GM13976 (cell line): ENCODE measurements at regions not wholly inside any gene's neighbourhood (a gene's known extent, or its start where the extent isn't known, plus 50 kb on each side); places are given as distances from the start of the nearest gene placed in this dataset.

Source experiments
- DNase-seq: peaks from one replicate; pipeline ENCODE4 v3.0.0; 2012; ENCODE audit warnings: low spot score
- in situ Hi-C: fragments of 300-500 bp; cut with MboI; formaldehyde crosslinking; loops from one replicate; pipeline ENCODE4 v1.12.0; 2022; ENCODE audit warnings: low sequenced_read_pairs, mixed read lengths, inconsistent platforms; ENCODE audit not compliant: unreplicated experiment
- TF ChIP-seq, protein P1 (sequence below): IDR thresholded peaks from 2 replicates; pipeline ENCODE4 v1.5.1; 2012; ENCODE audit warnings: borderline replicate concordance, mild to moderate bottlenecking; ENCODE audit not compliant: insufficient read depth; ENCODE audit errors: extremely low read depth, missing control alignments, control extremely low read depth

DNA sequence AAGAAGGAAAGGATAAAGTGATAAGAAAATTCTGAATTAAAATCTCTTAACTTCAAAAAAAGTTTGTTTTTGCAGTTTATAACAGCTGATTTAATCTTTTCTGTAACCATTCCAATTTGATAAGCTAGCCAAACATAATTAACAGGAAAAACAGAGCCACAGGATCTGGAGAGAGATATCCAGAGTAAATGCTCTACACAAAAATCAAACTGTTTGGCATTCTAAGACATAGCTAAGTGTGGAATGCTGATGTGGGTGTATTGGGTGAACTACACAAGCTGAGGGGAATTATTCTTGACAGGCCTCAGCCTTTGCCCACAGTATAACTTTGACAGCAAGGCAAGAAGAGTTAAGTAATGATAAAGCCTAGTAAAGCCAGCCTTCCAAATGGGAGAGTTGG lies 184.8 kb downstream of the GABRG1 start:
- no peak for DNase-seq
- in situ Hi-C loops, result no loop called here
- TF ChIP-seq, protein P1, sequence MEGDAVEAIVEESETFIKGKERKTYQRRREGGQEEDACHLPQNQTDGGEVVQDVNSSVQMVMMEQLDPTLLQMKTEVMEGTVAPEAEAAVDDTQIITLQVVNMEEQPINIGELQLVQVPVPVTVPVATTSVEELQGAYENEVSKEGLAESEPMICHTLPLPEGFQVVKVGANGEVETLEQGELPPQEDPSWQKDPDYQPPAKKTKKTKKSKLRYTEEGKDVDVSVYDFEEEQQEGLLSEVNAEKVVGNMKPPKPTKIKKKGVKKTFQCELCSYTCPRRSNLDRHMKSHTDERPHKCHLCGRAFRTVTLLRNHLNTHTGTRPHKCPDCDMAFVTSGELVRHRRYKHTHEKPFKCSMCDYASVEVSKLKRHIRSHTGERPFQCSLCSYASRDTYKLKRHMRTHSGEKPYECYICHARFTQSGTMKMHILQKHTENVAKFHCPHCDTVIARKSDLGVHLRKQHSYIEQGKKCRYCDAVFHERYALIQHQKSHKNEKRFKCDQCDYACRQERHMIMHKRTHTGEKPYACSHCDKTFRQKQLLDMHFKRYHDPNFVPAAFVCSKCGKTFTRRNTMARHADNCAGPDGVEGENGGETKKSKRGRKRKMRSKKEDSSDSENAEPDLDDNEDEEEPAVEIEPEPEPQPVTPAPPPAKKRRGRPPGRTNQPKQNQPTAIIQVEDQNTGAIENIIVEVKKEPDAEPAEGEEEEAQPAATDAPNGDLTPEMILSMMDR, result no peak

DNA sequence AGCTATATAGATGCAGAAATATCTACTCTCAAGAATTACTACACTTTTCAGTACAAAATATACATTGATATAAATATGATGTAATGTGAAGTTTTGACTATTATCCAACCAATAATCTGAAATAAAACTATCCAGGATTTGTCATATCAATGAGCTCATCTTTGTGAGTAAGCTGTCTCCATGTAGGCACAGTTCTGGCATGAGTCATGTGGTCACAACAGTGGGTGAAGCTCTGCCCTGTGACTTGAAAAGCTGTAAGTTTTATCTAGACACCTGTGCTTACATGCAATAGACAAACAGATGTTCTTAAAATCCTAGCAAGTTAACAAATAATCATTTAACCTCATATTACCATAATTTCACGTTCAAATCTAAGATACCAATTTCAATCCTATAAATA lies 192.7 kb downstream of the GABRG1 start:
- in situ Hi-C loops, result no loop called here
- DNase-seq, result no peak
- TF ChIP-seq, protein P1, result no peak

DNA sequence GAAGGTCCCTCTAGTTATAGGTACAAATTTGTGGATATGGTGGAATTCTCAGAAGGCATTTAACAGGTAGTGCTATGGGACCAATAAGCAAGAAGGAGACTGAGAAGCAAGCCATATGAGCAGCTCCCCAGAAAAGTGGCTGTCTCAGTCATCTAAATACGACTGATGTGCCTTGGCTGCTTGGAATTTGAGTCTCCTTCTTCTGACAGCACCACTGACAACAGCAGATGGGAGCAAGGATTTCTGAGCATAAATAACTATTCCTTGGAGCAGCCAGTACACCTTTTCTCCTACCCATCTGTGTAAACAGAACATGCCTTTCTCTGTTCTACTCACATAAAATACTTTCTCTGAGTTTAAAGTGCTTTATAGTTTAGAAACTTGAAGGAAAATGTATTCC lies 196.2 kb downstream of the GABRG1 start:
- in situ Hi-C loops, result no loop called here
- no peak for DNase-seq
- TF ChIP-seq, protein P1, result no peak

DNA sequence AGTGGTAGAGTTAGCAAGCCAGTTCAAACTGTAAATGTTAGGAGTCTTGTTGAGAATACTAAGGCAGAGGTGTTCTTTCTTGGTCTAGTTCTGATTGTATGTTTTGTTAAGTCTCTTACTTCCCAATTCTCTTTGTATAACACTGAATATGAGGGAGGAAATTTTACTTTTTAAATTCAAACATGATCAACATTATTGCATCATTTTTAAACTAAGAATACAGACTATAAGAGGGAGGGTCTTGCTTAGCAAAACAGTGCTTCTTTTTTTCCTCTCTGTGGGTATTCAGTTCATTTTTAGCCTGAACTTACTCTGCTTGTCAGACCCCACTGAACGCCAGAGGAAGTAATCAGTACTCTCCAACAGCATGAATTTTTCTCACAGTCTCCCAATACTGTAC lies 198.0 kb downstream of the GABRG1 start:
- no peak for DNase-seq
- in situ Hi-C loops, result no loop called here
- TF ChIP-seq, protein P1, result no peak

DNA sequence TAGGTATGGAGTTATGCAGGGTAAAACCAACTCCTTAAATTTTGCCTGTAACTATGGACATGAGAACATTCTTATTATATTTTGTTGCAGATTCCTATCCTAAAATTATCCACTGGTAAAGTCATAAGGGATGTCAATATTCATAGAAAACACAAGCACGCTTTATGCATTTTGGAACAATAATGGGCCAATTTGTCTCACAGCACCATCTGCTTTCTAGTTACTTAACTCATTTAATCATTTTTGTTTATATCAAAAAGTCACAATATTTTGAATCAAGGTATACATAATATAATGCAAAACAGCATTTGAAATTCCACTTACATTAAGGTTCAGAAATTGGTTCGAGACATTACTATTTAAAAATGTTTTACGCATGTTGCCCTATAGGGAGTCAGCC lies 203.0 kb downstream of the GABRG1 start:
- DNase-seq, result no peak
- TF ChIP-seq, protein P1, result no peak
- in situ Hi-C loops, result no loop called here

DNA sequence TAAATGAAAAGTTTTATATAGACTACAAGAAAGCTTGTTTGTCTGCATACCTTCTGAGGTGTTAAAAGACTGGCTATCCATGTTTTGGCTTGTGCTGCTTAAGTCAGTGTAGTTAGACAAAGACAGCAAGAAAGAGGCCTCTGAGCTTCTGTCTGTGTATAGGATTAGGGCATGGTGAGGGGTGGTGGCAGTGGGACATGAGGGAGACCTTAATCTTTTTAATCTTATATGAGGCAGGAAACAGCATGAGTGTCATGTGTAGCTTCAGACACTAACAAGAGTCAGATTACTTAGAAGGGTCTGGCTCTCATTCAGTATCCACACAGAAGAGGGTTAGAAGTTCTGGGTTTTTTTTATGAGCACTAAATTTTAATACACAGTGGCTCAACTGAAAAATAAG lies 213.3 kb downstream of the GABRG1 start:
- no peak for DNase-seq
- TF ChIP-seq, protein P1, result no peak
- in situ Hi-C loops, result no loop called here
